GM21717 (cell line): ENCODE measurements at regions not wholly inside any gene's neighbourhood (a gene's known extent, or its start where the extent isn't known, plus 50 kb on each side); places are given as distances from the start of the nearest gene placed in this dataset.

Experiments
- ATAC-seq: cut with Tn5 transposase; IDR thresholded peaks from one replicate; pipeline ENCODE4 v1.9.1; 2021; ENCODE audit warnings: mild to moderate bottlenecking, moderate library complexity; ENCODE audit not compliant: unreplicated experiment

- ATAC-seq: no peak
Measured at GRCh38 chr20:24790746-24791283, 158.3 kb upstream of the CST7 start.

DNA sequence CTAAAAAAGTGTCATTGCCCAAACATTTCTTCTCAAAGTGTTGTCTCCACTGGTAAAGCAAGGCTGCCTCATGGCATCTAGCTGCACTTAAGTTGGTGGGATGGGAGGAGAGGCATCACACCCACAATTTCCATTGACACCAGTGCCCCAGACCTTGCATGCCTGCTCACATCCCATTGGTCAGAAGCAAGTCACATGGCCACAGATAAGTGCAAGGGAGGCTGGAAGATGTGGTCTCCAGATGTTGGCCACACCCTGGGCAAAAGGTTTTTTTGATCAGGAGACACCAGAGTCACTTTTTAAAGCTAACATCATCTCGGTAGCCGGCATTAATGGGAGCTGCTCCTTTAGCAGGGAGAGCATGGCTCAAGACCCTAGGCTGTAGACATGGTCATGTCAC lies 157.1 kb upstream of the CST7 start:
- no peak for ATAC-seq

DNA sequence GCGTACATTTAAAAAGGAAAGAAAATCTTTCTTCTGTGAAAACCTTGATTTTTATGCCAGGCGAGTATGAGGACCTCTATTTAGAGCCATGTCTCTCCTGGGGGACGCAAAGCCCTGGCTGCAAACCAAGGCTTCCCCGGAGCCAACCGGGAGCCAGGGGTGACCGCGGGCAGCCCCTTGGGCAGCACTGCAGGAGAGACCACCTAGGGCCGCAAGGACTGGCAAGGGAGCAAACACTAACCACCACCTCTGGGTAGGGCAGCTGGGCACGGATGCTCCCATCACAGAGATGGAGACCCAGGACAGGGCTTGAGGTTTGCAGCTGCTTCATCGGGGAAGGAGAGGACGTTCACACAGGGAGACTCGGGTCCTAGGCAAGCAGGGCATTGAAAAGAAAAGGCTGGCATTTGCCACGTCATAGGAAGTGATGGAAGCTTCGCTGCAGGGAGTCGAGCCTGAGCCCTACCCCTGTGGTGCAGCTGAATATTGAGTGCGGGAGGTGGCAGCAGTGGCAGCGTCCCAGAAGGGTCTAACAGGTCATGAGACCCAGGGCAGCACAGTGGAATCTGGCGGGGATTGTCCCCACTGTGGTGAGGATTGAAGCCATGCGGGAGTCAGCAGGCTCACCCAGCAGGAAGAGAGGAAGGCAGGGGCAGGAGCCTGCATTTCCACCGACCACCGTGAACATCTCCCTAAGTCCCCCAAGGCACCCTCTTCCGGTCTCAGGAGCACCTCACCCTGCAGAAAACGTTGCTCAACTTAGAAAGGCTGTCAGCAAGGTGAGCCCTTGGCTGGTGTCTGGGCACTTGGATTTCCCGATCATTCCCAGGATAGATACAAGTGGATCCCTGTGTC lies 156.2 kb upstream of the CST7 start:
- no peak for ATAC-seq

DNA sequence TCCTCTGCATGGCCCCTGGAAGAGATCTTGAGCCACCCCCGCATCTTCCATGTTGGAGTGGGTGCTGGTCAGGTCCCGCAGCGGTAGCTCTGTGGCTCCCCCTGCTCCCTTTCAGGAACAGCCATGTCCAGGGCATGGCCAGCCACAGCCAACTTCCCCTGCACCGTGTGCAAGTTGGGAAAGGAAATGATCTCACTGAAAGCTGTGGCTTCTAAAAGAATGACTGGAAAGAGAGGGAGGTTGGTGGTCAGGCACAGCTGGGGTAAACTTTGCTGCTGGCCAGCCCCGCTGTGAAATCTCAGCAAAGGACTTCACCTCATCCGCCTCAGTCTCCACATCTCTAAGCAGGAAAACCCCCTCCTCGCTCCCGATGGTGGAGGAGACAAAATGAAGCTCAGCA lies 153.6 kb upstream of the CST7 start:
- no peak for ATAC-seq

- ATAC-seq: no peak
Measured at GRCh38 chr20:24796236-24796635, 152.8 kb upstream of the CST7 start.

DNA sequence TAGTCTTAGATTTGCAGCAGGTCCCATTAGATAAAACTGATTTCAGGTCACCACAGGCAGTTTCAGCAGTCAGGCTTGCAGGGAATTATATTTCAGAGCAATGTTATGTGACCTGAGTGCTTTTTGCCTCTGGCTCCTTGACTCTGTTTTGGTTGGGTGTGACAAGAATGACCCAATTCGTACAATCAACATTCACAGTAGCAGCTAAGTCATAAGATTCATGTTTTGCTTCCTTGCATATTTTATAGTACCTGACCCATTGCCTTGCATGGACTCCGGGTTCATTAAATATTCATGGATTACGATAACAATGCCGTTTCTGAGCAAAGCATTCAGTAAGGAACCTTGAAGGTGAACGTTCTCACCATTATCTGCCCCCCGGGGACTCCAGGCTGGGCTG lies 152.0 kb upstream of the CST7 start:
- ATAC-seq: no peak

DNA sequence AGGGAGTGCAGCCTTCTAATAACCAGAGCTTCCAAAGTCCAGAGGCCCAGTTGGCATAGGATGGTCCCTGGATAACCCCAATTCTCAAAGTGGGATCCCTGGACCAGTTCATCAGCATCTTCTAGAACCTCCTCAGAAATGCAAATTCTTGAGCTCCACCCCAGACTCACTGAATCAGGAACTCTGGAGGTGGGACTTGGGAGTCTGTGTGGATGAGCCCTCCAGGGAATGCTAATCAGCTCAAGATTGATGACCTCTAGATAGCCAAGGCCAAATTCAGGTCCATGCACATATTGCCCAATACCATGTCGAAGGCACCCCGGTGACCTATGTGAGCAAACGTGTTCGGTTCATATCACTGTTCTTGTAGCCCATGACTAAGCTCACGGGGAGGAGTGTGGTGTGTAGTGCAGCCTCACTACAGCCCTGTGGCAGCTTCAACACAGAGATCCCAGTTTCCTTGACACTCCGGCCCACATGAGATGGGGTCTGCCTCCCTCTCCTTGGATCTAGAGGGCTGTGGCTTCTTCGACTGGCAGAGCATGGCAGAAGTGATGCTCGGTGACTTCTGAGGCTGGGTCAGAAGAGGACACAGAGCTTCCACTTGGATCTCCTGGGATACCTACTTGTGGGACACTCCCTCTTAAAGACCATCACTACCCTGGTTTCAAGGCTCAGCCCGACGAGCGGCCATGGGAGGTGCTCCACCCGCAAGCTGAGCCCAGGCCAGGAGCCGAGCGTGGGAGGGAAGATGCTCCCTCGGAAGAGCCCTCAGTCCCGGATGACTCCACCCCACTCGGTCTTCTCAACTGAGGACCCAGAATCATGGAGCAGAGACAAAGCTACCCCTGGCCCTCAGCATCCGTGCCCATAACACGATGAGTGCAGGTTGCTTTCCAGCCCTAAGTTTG lies 151.1 kb upstream of the CST7 start:
- ATAC-seq: no peak

- no peak for ATAC-seq
Measured at GRCh38 chr20:24798930-24799705, 150.0 kb upstream of the CST7 start.

DNA sequence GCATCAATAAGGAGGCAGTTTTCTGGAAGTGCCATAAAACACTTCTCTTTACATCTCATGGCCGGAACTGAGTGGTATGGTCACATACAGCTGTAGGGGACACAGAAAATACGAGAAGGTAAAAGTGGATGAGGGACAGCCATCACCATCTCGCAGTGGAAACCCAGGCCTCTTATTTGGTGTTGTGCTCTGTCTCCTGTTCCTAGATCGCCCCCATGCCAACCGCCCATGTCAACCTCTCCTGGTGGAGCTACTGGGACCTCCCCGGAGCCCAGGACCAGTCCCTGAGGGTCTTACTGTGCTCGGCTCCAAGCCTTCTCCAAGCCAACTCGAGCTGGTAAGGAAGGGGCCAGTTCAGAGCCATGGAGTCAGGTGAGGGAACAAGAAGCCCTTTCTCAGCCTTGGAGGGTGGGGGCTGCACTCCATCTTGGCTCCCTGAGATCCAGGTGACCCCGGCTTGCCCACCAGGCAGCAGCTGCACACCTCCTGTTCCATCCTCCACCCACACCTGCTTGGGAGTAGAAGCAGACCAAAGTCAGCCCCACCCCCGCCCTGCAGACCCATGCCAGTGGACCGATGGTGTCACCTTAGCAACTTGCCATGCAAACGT lies 149.0 kb upstream of the CST7 start:
- no peak for ATAC-seq

GRCh38 chr20:24802286-24802820 lies 146.7 kb upstream of the CST7 start:
- no peak for ATAC-seq

DNA sequence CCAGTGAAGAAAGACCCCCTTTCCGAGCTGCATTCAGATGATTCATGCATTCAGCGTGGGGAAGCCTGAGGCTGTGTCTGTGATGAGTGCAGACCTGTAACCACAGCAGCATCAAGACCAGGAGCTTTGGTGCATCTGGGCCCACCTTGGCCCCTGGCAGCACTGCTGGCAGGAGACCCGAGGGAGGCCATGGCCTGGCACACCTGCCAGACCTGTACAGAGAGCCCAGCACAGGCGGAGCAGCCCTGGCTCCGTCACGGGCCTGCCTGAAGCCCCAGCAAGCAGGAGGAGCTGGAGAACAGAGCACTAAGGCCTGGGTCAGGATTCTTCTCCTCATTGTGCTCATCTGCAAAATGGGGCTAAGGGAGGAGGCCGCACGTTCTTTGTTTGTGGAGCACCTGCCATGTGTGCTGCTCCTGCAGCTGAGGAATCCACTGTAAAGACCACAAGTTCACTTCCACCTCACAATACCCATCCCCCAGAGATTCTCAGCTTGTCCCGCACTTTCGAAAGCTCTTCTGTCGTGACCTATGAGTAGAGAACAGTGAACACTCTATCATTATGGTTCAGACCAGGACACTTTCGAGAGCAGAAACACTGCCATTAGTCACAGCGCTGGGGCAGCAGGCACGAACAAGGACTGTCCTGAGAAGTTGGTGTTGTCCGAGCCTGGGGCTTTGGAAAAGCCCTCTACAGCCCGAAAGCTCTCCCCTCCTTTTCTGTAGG lies 144.4 kb upstream of the CST7 start:
- no peak for ATAC-seq

DNA sequence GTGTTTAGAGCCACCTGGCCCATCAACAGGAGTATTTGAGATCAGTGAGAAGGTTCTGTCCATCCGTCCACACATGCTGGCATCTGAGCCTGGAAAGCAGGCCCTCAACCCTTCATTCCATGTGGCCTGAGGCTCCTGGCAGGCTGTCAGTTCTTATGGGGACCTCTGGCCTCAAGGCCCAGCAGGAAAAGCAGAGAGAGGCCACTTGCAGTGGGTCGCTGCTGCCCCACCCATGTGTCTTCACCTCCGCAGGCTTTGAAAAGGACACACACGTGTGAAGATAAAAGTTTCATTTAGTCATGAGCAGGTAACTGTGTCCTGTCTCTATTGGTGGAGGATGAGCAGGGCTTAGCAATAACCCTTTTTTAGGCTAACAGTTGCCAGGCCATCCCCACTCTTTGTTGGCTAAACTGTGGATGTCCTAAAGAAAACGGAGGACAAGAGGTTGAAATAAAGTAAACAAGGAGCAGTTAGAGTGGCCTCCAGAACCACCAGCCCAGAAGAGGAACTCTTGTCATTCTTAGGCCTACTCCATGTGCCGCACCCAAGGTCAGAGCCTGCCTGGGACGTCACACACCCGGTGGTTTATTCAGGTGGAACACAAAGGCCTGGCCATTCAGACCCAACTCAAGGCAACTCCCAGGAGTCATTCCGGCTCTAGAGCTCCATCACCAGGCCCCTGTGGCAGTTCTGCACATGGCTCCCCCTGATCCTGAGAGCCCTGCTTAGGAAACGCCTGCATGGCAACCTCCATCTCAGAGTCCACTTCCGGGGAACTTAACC lies 143.4 kb upstream of the CST7 start:
- ATAC-seq: no peak

DNA sequence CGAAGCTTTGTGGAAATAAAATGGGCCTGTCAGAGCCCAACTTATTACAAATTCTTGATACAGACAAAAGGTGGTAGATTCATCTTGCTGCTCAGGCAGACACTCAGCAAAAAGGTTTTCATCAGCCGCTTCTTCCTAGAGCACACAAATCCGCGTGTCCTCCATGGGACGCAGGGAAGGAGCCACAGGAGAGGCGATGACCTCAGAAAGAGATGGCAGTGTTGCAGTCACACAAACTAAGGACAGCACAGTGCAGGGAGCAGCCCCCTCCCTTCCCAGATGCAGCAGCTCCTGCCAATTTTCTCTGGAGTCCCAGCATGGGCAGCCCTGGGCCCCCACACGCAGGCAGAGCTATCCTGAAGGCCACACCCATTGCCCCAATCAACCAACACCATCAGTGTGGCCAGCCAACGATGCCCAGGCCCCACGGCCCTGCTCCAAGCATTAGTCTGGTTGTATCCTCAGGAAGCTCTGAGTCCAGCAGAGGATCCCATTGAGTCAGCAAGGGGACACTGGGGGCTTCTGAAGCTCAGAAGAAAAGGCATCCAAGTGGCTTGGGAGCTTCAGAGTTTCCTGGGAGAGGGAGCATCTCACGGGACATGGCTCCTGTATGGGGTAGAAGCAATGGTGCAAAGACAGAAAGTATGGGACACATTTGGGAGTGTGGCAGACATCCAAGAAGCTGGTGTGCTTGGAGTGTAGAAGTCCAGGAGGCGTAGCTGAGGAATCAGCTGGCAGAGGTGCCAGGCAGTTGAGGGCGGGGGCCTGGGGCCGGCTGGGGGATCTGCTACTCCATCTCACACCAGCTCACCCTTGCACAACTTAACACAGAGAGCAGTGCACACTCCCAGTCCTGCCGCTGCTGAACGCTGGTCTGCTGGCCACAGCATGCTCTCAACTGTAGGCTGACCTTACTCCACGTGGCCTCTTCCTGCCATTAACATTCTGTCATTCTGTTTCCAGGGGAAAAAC lies 142.1 kb upstream of the CST7 start:
- no peak for ATAC-seq

- no peak for ATAC-seq
Measured at GRCh38 chr20:24808616-24809015, 140.5 kb upstream of the CST7 start.

DNA sequence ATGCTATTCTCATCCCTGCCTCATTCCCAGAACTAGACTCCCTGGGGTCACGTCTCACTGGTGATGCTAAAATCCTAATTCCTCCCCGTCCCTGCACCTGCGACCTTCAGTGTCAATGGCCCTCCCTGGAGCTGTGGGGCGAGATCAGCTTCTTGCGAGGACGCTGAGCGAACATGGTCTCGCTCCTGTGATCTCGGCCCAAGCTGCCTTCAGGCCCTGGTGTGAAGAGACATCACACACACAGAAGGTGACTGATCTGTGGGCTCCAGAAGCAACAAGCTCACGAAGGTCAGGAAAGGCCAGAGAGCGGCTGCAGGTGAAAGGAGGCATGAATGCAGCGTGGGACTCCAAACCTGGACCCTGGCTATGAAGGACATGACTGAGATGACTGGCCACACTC lies 139.5 kb upstream of the CST7 start:
- ATAC-seq: no peak

DNA sequence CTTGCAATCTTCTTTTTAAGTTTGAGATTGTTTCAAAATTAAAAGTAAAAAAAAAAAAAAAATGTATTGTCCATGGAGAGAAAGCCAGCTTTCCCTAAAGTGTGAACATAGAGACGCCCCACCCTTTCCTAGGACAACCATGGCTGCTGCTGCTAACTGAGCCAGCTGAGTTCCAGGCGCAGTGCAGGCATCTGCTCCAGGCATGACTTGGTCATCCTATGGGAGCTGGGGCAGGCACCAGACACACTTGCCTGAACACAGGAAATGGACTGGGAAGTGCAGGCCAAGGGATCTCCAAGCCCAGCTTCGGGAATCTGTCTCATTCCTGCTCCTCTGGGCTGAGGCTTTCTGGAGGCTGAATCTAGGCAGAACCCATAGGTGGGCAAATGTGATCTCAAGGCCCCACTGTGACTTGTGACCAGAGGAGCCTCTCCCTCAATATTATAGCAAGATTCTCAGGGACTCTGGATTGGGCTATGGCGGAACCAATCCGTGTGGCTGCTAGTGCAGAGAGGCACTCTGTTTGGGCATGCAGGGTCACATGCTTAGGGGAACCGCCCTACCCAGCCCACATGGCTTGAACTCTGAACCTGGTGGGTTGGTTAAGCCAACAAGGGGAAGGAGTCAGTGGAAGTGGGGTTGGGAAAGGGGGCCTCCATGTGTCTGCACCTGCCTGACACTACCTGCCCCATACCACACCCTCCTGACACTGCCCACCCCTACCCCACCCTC lies 138.2 kb upstream of the CST7 start:
- ATAC-seq: no peak

- no peak for ATAC-seq
Measured at GRCh38 chr20:24812373-24812772, 136.7 kb upstream of the CST7 start.
